ENCODE measurements at regions not wholly inside any gene's neighbourhood (a gene's known extent, or its start where the extent isn't known, plus 50 kb on each side); places are given as distances from the start of the nearest gene placed in this dataset.

- no peak overlapping the region for H3K9ac ChIP-seq (ENCODE audit: control insufficient read depth, extremely low read depth, insufficient read depth, low read length)
- no peaks in the 10 kb centered on the region for H3K9me1 ChIP-seq (ENCODE audit: control insufficient read depth, extremely low read depth, insufficient read depth, low read length)
- H3K4me1 ChIP-seq (ENCODE audit: control insufficient read depth, extremely low read depth, insufficient read depth, low read length) = no peaks in the 10 kb centered on the region
- no peak overlapping the region for H3K27ac ChIP-seq (ENCODE audit: control insufficient read depth, insufficient read depth, low read length)
- no peak overlapping the region for H3K4me2 ChIP-seq (ENCODE audit: control insufficient read depth, extremely low read depth, insufficient read depth, low read depth, low read length)
- no peak for TF ChIP-seq CTCF (optimal IDR thresholded peaks at IDR 0.05 in 1 of 3, IDR thresholded peaks at IDR 0.05 in 1 of 3, conservative IDR thresholded peaks at IDR 0.05 in 1 of 3; ENCODE audit: extremely low read depth in 1 of 3, insufficient read depth in 2 of 3, low read length in 3 of 3)
- TF ChIP-seq EZH2 (IDR thresholded peaks at IDR 0.05; ENCODE audit: low read length) = no peak
- DNase-seq (ENCODE audit: low read depth, low spot score) (no peak), FAIRE-seq (no peak)
- no peak overlapping the region for H2AFZ ChIP-seq (ENCODE audit: control insufficient read depth, low read length)
- no peaks in the 10 kb centered on the region for H4K20me1 ChIP-seq (ENCODE audit: control insufficient read depth, extremely low read depth, insufficient read depth, low read length)
- H3K79me2 ChIP-seq (ENCODE audit: control insufficient read depth, insufficient read depth, low read length) = no peaks in the 10 kb centered on the region
- no peak overlapping the region for H3K4me3 ChIP-seq (ENCODE audit: control insufficient read depth in 2 of 3, extremely low read depth in 1 of 3, insufficient read depth in 2 of 3, low read depth in 1 of 3, low read length in 3 of 3)
- H3K27me3 ChIP-seq (ENCODE audit: control insufficient read depth, extremely low read depth, insufficient read depth, low read length) = no peaks in the 10 kb centered on the region
- no peaks in the 10 kb centered on the region for H3K36me3 ChIP-seq (ENCODE audit: control insufficient read depth in 2 of 2, extremely low read depth in 1 of 2, insufficient read depth in 2 of 2, low read length in 2 of 2)
- dilution Hi-C loops (cut with MboI; ENCODE audit: extremely low pct_ligation_motif_present, low sequenced_read_pairs) = no loop called here
- no peaks in the 10 kb centered on the region for H3K9me3 ChIP-seq (ENCODE audit: control insufficient read depth, low read depth, low read length)
Measured at GRCh38 chr4:67130411-67130810, 414.9 kb downstream of the CENPC start.

- no peaks in the 10 kb centered on the region for H4K20me1 ChIP-seq (ENCODE audit: control insufficient read depth, extremely low read depth, insufficient read depth, low read length)
- H3K36me3 ChIP-seq (ENCODE audit: control insufficient read depth in 2 of 2, extremely low read depth in 1 of 2, insufficient read depth in 2 of 2, low read length in 2 of 2) = no peaks in the 10 kb centered on the region
- DNase-seq (ENCODE audit: low read depth, low spot score) = no peak
- no peak for FAIRE-seq
- H3K4me2 ChIP-seq (ENCODE audit: control insufficient read depth, extremely low read depth, insufficient read depth, low read depth, low read length) = no peak overlapping the region
- H3K4me1 ChIP-seq (ENCODE audit: control insufficient read depth, extremely low read depth, insufficient read depth, low read length) = no peaks in the 10 kb centered on the region
- TF ChIP-seq CTCF (optimal IDR thresholded peaks at IDR 0.05 in 1 of 3, IDR thresholded peaks at IDR 0.05 in 1 of 3, conservative IDR thresholded peaks at IDR 0.05 in 1 of 3; ENCODE audit: extremely low read depth in 1 of 3, insufficient read depth in 2 of 3, low read length in 3 of 3) (no peak), EZH2 (IDR thresholded peaks at IDR 0.05; ENCODE audit: low read length) (no peak)
- no peak overlapping the region for H3K9ac ChIP-seq (ENCODE audit: control insufficient read depth, extremely low read depth, insufficient read depth, low read length)
- H3K4me3 ChIP-seq (ENCODE audit: control insufficient read depth in 2 of 3, extremely low read depth in 1 of 3, insufficient read depth in 2 of 3, low read depth in 1 of 3, low read length in 3 of 3) = no peak overlapping the region
- H3K9me3 ChIP-seq (ENCODE audit: control insufficient read depth, low read depth, low read length) = no peaks in the 10 kb centered on the region
- dilution Hi-C loops (cut with MboI; ENCODE audit: extremely low pct_ligation_motif_present, low sequenced_read_pairs) = no loop called here
- H3K79me2 ChIP-seq (ENCODE audit: control insufficient read depth, insufficient read depth, low read length) = no peaks in the 10 kb centered on the region
- H3K27ac ChIP-seq (ENCODE audit: control insufficient read depth, insufficient read depth, low read length) = no peak overlapping the region
- no peaks in the 10 kb centered on the region for H3K9me1 ChIP-seq (ENCODE audit: control insufficient read depth, extremely low read depth, insufficient read depth, low read length)
- no peaks in the 10 kb centered on the region for H3K27me3 ChIP-seq (ENCODE audit: control insufficient read depth, extremely low read depth, insufficient read depth, low read length)
- H2AFZ ChIP-seq (ENCODE audit: control insufficient read depth, low read length) = no peak overlapping the region
Measured at GRCh38 chr4:67126570-67126969, 418.7 kb downstream of the CENPC start.

All from keratinocyte (primary cell).